ENCODE measurements at regions not wholly inside any gene's neighbourhood (a gene's known extent, or its start where the extent isn't known, plus 50 kb on each side); places are given as distances from the start of the nearest gene placed in this dataset.
A peak's percentile ranks its signal among the peaks of the same experiment; 100 is the strongest.

DNA sequence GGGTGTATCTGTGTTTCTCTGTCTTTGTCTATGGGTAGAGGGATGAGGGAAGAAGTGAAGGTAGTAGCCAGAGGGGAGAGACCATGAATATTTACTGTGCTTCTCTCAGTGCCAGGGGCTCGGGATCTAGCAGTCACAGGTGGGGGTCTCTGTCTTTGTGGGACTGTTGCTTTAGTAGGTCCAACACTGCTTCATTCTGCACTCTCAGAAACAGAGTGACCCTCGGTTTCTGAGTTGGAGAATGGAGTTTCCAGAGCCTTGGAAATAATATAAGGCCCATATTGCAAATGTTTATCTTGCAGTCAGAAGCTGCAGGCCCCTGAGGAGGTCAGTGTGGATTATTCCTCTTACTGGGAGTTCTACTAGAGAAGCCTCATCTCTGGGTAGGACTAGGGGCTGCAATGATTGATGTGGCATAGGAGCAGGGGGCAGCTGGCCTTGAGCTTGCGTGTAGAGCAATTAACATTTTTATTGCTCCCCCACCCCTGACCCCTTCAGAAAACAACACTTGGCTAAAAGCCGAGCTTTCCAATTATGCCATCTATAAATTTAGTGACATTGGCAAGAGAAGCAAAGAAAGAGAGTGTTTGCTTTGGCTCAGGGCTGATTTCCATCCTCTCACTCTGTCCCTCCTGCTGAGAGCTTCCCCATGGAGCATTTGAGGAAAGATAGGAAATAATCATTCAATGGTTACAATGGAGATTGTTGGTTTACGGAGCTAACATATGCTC lies 55.0 kb upstream of the TRPC7 start:
- Histone ChIP-seq H3K36me3 (ENCODE audit: insufficient read depth) (no peaks in the 10 kb centered on the region), H3K79me2 (replicated peaks; ENCODE audit: insufficient read depth) (no peaks in the 10 kb centered on the region), H3K4me3 (no peak overlapping the region), H3K27me3 (ENCODE audit: insufficient read depth) (no peaks in the 10 kb centered on the region), H3K9me2 (ENCODE audit: insufficient read depth) (peaks cover 11% of the 10 kb centered on the region; the same call in 1 of the 2 replicates), H3K4me2 (0 out of 2 replicates have a peak overlapping the region, but pooled peaks have one; percentile 26), H2AFZ (0 out of 2 replicates have a peak overlapping the region, but pooled peaks have one; percentile 18), H3K4me1 (ENCODE audit: insufficient read depth) (peaks cover 10% of the 10 kb centered on the region), H3F3A (replicated peaks; ENCODE audit: low read depth) (no peaks in the 10 kb centered on the region), H3K27ac (ENCODE audit: low read depth) (no peak overlapping the region), H4K20me1 (replicated peaks; ENCODE audit: insufficient read depth) (no peaks in the 10 kb centered on the region)
- DNase-seq (ENCODE audit: low spot score) (peak; percentile 17), ATAC-seq (no peak)
- no peak overlapping the region for H3K27ac Mint-ChIP-seq
- no peaks in the 10 kb centered on the region for H3K36me3 Mint-ChIP-seq (ENCODE audit: low read depth)
- peaks cover 4% of the 10 kb centered on the region for H3K27me3 Mint-ChIP-seq (ENCODE audit: insufficient read depth, low read depth, poor library complexity)
- H3K4me3 Mint-ChIP-seq: no peak overlapping the region
- H3K9me3 Mint-ChIP-seq: no peaks in the 10 kb centered on the region
- no peak for TF ChIP-seq EZH2phosphoT487 (IDR thresholded peaks at IDR 0.05; ENCODE audit: unreplicated experiment)
- TF ChIP-seq POLR2AphosphoS5 (IDR thresholded peaks at IDR 0.05; ENCODE audit: low read depth): no peak
- no peak for TF ChIP-seq NANOG (IDR thresholded peaks at IDR 0.05; ENCODE audit: borderline replicate concordance)
- TF ChIP-seq ZNF331 (CRISPR knock-in tag; IDR thresholded peaks at IDR 0.05; ENCODE audit: low read depth): no peak
- TF ChIP-seq JUNB (IDR thresholded peaks at IDR 0.05; ENCODE audit: unreplicated experiment): no peak
- peaks cover 18% of the 10 kb centered on the region for H3K4me1 Mint-ChIP-seq

DNA sequence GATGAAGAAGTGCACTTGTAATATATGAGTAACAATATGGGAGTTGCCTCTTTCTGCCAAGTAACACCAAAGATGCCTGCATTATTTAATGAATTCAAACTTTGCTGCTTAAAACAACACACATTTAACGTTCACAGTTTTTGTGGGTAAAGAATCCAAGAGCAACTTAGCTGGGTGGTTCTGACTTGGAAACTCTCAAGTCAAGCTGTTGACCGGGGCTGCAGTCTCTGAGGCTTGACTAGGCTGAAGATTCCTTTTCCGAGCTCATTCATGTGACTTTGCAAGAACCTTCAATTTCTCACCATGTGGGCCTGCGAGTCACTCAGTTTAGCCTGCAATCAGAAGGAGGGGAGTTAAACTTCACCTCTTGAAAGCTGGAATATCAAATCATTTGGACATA lies 53.0 kb upstream of the TRPC7 start:
- no peak overlapping the region for H3K27ac ChIP-seq (ENCODE audit: low read depth)
- no peak overlapping the region for H3K4me3 ChIP-seq
- DNase-seq (ENCODE audit: low spot score): no peak

More for the DNA sequence above, 53.0 kb upstream of the TRPC7 start:
- no peak overlapping the region for H3K27ac Mint-ChIP-seq
- Histone ChIP-seq H2AFZ (no peak overlapping the region; the same call in 1 of the 2 replicates), H3K4me1 (ENCODE audit: insufficient read depth) (peaks cover 10% of the 10 kb centered on the region), H3K36me3 (ENCODE audit: insufficient read depth) (no peaks in the 10 kb centered on the region), H3K27me3 (ENCODE audit: insufficient read depth) (no peaks in the 10 kb centered on the region), H3F3A (replicated peaks; ENCODE audit: low read depth) (no peaks in the 10 kb centered on the region), H4K20me1 (replicated peaks; ENCODE audit: insufficient read depth) (no peaks in the 10 kb centered on the region), H3K9me2 (ENCODE audit: insufficient read depth) (peaks cover 8% of the 10 kb centered on the region), H3K79me2 (replicated peaks; ENCODE audit: insufficient read depth) (no peaks in the 10 kb centered on the region), H3K4me2 (no peak overlapping the region)
- peaks cover 4% of the 10 kb centered on the region for H3K27me3 Mint-ChIP-seq (ENCODE audit: insufficient read depth, low read depth, poor library complexity)
- TF ChIP-seq EZH2phosphoT487 (IDR thresholded peaks at IDR 0.05; ENCODE audit: unreplicated experiment) (no peak), CREB1 (CRISPR knock-in tag; IDR thresholded peaks at IDR 0.05; ENCODE audit: low read depth) (no peak), ZNF114 (CRISPR knock-in tag; IDR thresholded peaks at IDR 0.05) (no peak), NANOG (IDR thresholded peaks at IDR 0.05; ENCODE audit: borderline replicate concordance) (no peak), POLR2AphosphoS5 (IDR thresholded peaks at IDR 0.05; ENCODE audit: low read depth) (no peak)
- TF ChIP-seq, protein P1, sequence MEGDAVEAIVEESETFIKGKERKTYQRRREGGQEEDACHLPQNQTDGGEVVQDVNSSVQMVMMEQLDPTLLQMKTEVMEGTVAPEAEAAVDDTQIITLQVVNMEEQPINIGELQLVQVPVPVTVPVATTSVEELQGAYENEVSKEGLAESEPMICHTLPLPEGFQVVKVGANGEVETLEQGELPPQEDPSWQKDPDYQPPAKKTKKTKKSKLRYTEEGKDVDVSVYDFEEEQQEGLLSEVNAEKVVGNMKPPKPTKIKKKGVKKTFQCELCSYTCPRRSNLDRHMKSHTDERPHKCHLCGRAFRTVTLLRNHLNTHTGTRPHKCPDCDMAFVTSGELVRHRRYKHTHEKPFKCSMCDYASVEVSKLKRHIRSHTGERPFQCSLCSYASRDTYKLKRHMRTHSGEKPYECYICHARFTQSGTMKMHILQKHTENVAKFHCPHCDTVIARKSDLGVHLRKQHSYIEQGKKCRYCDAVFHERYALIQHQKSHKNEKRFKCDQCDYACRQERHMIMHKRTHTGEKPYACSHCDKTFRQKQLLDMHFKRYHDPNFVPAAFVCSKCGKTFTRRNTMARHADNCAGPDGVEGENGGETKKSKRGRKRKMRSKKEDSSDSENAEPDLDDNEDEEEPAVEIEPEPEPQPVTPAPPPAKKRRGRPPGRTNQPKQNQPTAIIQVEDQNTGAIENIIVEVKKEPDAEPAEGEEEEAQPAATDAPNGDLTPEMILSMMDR (conservative IDR thresholded peaks at IDR 0.05; ENCODE audit: low read depth in 2 of 2): no peak
- no peaks in the 10 kb centered on the region for H3K9me3 Mint-ChIP-seq
- H3K4me1 Mint-ChIP-seq: peaks cover 11% of the 10 kb centered on the region
- H3K4me3 Mint-ChIP-seq: no peak overlapping the region
- H3K36me3 Mint-ChIP-seq (ENCODE audit: low read depth): no peaks in the 10 kb centered on the region
- ATAC-seq: no peak

Measured in GM23338 (cell line).